Esophagus muscularis mucosa (tissue), 4 donors: ENCODE measurements at regions not wholly inside any gene's neighbourhood (a gene's known extent, or its start where the extent isn't known, plus 50 kb on each side); places are given as distances from the start of the nearest gene placed in this dataset.
"Not testable (repeated sequence)": the region's sequence is repeated elsewhere in the genome, so short reads cannot be mapped to it uniquely, and the experiment has no call there.

Experiments
- DNase-seq: peaks from one replicate; pipeline ENCODE4 v3.0.0-alpha.2; 2017; ENCODE audit errors: extremely low spot score
- H3K27ac ChIP-seq, 4 donors: fragments of 200-600 bp; sonication (generic); replicated peaks in 1 of 4; 1 replicate in 3 of 4; 2 replicates in 1 of 4; pipeline ENCODE4 v1.5.1; 2016 to 2019; ENCODE audit warnings: mild to moderate bottlenecking in 1 of 4
- H3K27me3 ChIP-seq, 4 donors: fragments of 200-600 bp; sonication (generic); one replicate each; pipeline versions ENCODE4 v1.5.1 to v1.6.0; 2016 to 2019
- H3K36me3 ChIP-seq, 4 donors: fragments of 200-600 bp; sonication (generic); one replicate each; pipeline ENCODE4 v1.5.1; 2016 to 2019
- H3K4me1 ChIP-seq, 4 donors: fragments of 200-600 bp; sonication (generic); one replicate each; pipeline ENCODE4 v1.5.1; 2016 to 2019
- H3K4me3 ChIP-seq, 4 donors: fragments of 200-600 bp; sonication (generic); 1 replicate in 2 of 4; 2 replicates in 2 of 4; pipeline ENCODE4 v1.5.1; 2016 to 2019; ENCODE audit warnings: mild to moderate bottlenecking in 4 of 4, moderate library complexity in 1 of 4
- H3K9me3 ChIP-seq, 4 donors: fragments of 200-600 bp; sonication (generic); 1 replicate in 3 of 4; 2 replicates in 1 of 4; pipeline ENCODE4 v1.5.1; 2016 to 2019
- EP300 ChIP-seq: sonication (generic); formaldehyde crosslinking; IDR thresholded peaks from one replicate; pipeline ENCODE4 v1.6.1; 2017; ENCODE audit warnings: antibody characterized with exemption
- POLR2A ChIP-seq: fragments of 450-650 bp; IDR thresholded peaks from one replicate; pipeline ENCODE4 v1.6.1; 2017; ENCODE audit warnings: antibody characterized with exemption, moderate library complexity, mild to moderate bottlenecking, low read depth
- POLR2AphosphoS5 ChIP-seq, 2 donors: sonication (generic); formaldehyde crosslinking; IDR thresholded peaks; one replicate each; pipeline ENCODE4 v1.6.1; 2017; ENCODE audit warnings: antibody characterized with exemption in 2 of 2
- WGBS: methylation state at CpG from one replicate; pipeline ENCODE4 v1.1.5; 2018; 5-methylcytosine and 5-hydroxymethylcytosine counted together
- intact Hi-C: fragments of 100-400 bp; cut with DNase I; formaldehyde crosslinking; loops from one replicate; pipeline ENCODE4 v1.15.1; 2023
- TF ChIP-seq, protein P1 (sequence below), 3 experiments: fragments of 200-600 bp in 2 of 3; fragments of 450-650 bp in 1 of 3; sonication (generic) in 2 of 3; IDR thresholded peaks; one replicate each; pipeline ENCODE4 v1.5.1; 2017 to 2019; ENCODE audit warnings: antibody characterized with exemption in 3 of 3, mild to moderate bottlenecking in 2 of 3, moderate library complexity in 1 of 3

GRCh38 chr4:151854731-151855130 lies 93.9 kb upstream of the GATB start:
- Histone ChIP-seq H3K27ac (no peak overlapping the region), H3K4me3 (no peak overlapping the region), H3K4me1 (peaks cover 0 to 8% (median 4%) of the 10 kb centered on the region in 4 donors), H3K9me3 (no peaks in the 10 kb centered on the region), H3K27me3 (no peaks in the 10 kb centered on the region), H3K36me3 (no peaks in the 10 kb centered on the region)
- intact Hi-C loops, result no loop called here
- DNase-seq, result peak; percentile 34
- 83% methylated on average over 1 of the region's 1 CpG for WGBS
- TF ChIP-seq EP300, result no peak
- TF ChIP-seq, protein P1, sequence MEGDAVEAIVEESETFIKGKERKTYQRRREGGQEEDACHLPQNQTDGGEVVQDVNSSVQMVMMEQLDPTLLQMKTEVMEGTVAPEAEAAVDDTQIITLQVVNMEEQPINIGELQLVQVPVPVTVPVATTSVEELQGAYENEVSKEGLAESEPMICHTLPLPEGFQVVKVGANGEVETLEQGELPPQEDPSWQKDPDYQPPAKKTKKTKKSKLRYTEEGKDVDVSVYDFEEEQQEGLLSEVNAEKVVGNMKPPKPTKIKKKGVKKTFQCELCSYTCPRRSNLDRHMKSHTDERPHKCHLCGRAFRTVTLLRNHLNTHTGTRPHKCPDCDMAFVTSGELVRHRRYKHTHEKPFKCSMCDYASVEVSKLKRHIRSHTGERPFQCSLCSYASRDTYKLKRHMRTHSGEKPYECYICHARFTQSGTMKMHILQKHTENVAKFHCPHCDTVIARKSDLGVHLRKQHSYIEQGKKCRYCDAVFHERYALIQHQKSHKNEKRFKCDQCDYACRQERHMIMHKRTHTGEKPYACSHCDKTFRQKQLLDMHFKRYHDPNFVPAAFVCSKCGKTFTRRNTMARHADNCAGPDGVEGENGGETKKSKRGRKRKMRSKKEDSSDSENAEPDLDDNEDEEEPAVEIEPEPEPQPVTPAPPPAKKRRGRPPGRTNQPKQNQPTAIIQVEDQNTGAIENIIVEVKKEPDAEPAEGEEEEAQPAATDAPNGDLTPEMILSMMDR (IDR thresholded peaks at IDR 0.05), result no peak
- TF ChIP-seq POLR2A, result no peak
- TF ChIP-seq POLR2AphosphoS5 (IDR thresholded peaks at IDR 0.05), result no peak

DNA sequence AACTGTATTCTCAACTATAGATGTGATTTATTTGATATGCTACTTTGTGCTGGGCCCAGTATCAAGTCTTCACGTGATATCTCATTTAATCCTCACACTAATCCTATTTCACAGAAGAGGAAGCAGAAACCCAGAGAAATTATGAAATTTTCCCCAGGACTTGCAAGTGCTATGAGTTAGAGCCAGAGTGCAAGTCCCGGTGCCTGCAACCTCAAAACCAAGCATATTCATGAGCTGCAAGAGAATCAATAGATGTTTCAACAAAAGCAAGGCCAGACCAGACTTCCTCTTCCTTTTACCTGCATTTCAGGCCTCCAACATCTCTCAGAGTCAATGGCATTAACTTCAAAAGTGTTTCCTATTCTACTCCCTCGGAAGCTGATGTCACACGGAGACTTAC lies 92.2 kb upstream of the GATB start:
- peaks cover 0 to 8% (median 4%) of the 10 kb centered on the region in 4 donors for H3K4me1 ChIP-seq
- no peak overlapping the region for H3K4me3 ChIP-seq
- peak; percentile 31 for DNase-seq
- no peaks in the 10 kb centered on the region for H3K27me3 ChIP-seq
- 65% methylated on average over 4 of the region's 4 CpGs for WGBS
- H3K27ac ChIP-seq, result no peak overlapping the region
- H3K36me3 ChIP-seq, result no peaks in the 10 kb centered on the region
- TF ChIP-seq, protein P1 (IDR thresholded peaks at IDR 0.05), result no peak
- TF ChIP-seq POLR2AphosphoS5 (IDR thresholded peaks at IDR 0.05) (no peak), EP300 (no peak), POLR2A (no peak)
- intact Hi-C loops, result no loop called here
- H3K9me3 ChIP-seq, result no peaks in the 10 kb centered on the region

- intact Hi-C loops, result no loop called here
- WGBS, result 56% methylated on average over 2 of the region's 2 CpGs
Measured at GRCh38 chr4:151852202-151852601, 91.4 kb upstream of the GATB start.

GRCh38 chr4:151851354-151851753 lies 90.5 kb upstream of the GATB start:
- Histone ChIP-seq H3K36me3 (no peaks in the 10 kb centered on the region), H3K27ac (peak overlapping the region in 1 of 4 donors; percentile 37), H3K9me3 (no peaks in the 10 kb centered on the region), H3K4me1 (peaks cover 0 to 8% (median 4%) of the 10 kb centered on the region in 4 donors), H3K27me3 (no peaks in the 10 kb centered on the region), H3K4me3 (no peak overlapping the region)
- TF ChIP-seq, protein P1 (IDR thresholded peaks at IDR 0.05), result no peak
- TF ChIP-seq EP300 (no peak), POLR2AphosphoS5 (IDR thresholded peaks at IDR 0.05) (no peak), POLR2A (no peak)
- intact Hi-C loops, result no loop called here
- no peak for DNase-seq
- WGBS, result 80% methylated on average over 2 of the region's 2 CpGs

More at GRCh38 chr4:151852202-151852601, 91.4 kb upstream of the GATB start:
- Histone ChIP-seq H3K4me1 (peaks cover 0 to 8% (median 4%) of the 10 kb centered on the region in 4 donors), H3K9me3 (no peaks in the 10 kb centered on the region), H3K4me3 (no peak overlapping the region), H3K36me3 (no peaks in the 10 kb centered on the region), H3K27me3 (no peaks in the 10 kb centered on the region), H3K27ac (no peak overlapping the region)
- TF ChIP-seq POLR2AphosphoS5 (IDR thresholded peaks at IDR 0.05), result no peak
- no peak for TF ChIP-seq POLR2A
- TF ChIP-seq EP300, result no peak
- TF ChIP-seq, protein P1 (IDR thresholded peaks at IDR 0.05), result no peak
- no peak for DNase-seq

GRCh38 chr4:151850791-151851213 lies 90.0 kb upstream of the GATB start:
- Histone ChIP-seq H3K36me3 (no peaks in the 10 kb centered on the region), H3K9me3 (no peaks in the 10 kb centered on the region), H3K4me1 (peaks cover 0 to 8% (median 4%) of the 10 kb centered on the region in 4 donors), H3K4me3 (no peak overlapping the region), H3K27ac (peak overlapping the region in 1 of 4 donors; percentile 37), H3K27me3 (no peaks in the 10 kb centered on the region)
- TF ChIP-seq EP300, result no peak
- TF ChIP-seq POLR2AphosphoS5 (IDR thresholded peaks at IDR 0.05), result no peak
- TF ChIP-seq, protein P1 (IDR thresholded peaks at IDR 0.05), result no peak
- TF ChIP-seq POLR2A, result no peak
- intact Hi-C loops, result no loop called here
- no peak for DNase-seq
- WGBS, result 73% methylated on average over 2 of the region's 2 CpGs

DNA sequence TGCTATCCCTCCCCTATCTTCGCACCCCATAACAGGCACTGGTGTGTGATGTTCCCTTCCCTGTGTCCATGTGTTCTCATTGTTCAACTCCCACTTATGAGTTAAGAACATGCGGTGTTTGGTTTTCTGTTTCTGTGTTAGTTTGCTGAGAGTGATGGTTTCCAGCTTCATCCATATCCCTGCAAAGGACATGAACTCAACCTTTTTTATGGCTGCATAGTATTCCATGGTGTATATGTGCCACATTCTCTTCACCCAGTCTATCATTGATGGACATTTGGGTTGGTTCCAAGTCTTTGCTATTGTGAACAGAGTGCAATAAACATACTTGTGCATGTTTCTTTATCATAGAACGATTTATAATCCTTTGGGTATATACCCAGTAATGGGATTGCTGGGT lies 84.7 kb upstream of the GATB start:
- H3K27ac ChIP-seq, H3K4me1 ChIP-seq, intact Hi-C loops, H3K4me3 ChIP-seq, H3K27me3 ChIP-seq, DNase-seq, H3K9me3 ChIP-seq, H3K36me3 ChIP-seq: not testable (repeated sequence)
- 96% methylated on average over 3 of the region's 3 CpGs for WGBS
